ENCODE measurements at regions not wholly inside any gene's neighbourhood (a gene's known extent, or its start where the extent isn't known, plus 50 kb on each side); places are given as distances from the start of the nearest gene placed in this dataset.

- DNase-seq (ENCODE audit: low spot score, unreplicated experiment): no peak
- Mint-ChIP-seq H3K9me3 (ENCODE audit: low read depth) (no peaks in the 10 kb centered on the region), H3K36me3 (ENCODE audit: insufficient read depth) (no peaks in the 10 kb centered on the region), H3K4me3 (ENCODE audit: low read depth) (no peak overlapping the region), H3K27me3 (peaks cover 20% of the 10 kb centered on the region), H3K4me1 (ENCODE audit: low read depth) (no peaks in the 10 kb centered on the region), H3K27ac (no peak overlapping the region)
- no peak for TF ChIP-seq CTCF (IDR thresholded peaks at IDR 0.05; ENCODE audit: unreplicated experiment)
Observed at GRCh38 chr11:116644941-116645305, 127.9 kb downstream of the BUD13 start.

DNA sequence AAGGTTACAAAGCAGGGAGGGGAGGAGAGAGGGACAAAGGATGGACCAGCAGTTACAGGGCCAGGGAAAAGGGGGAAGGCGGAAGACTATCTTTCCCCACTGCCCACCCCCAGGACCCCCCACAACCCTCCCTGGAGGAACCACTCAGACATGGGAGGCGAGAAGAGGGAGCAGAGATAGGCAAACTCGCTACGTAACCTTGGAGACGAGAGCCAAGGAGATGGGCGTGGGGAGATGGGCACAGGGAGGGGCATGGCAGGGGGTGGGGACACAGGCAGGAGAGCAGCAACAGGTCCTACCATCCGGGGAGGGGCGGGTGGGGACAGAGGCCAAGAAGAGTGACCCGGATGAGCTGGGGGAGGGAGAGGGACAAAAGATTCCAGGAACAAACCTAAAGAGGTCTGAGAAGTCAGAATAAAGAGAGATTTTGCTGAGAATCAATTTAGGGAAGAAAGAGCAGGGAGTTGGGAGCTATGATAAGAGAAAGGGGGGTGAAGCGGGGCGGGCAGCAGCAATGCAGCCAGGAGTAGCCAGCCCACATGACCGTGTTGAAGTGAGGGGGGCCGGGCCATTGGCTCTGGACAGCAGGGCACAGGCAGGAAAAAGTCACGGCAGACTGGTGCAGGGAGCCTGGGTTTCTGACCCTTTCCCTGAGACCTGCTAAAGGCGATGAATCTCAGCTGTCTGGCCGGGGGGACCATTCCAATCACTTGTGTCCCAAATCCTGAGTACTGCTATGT, 128.4 kb downstream of the BUD13 start:
- TF ChIP-seq CTCF (IDR thresholded peaks at IDR 0.05; ENCODE audit: unreplicated experiment): no peak
- Mint-ChIP-seq H3K9me3 (ENCODE audit: low read depth) (no peaks in the 10 kb centered on the region), H3K4me3 (ENCODE audit: low read depth) (no peak overlapping the region), H3K27ac (no peak overlapping the region), H3K27me3 (peaks cover 20% of the 10 kb centered on the region), H3K36me3 (ENCODE audit: insufficient read depth) (no peaks in the 10 kb centered on the region), H3K4me1 (ENCODE audit: low read depth) (no peaks in the 10 kb centered on the region)
- DNase-seq (ENCODE audit: low spot score, unreplicated experiment): no peak

DNA sequence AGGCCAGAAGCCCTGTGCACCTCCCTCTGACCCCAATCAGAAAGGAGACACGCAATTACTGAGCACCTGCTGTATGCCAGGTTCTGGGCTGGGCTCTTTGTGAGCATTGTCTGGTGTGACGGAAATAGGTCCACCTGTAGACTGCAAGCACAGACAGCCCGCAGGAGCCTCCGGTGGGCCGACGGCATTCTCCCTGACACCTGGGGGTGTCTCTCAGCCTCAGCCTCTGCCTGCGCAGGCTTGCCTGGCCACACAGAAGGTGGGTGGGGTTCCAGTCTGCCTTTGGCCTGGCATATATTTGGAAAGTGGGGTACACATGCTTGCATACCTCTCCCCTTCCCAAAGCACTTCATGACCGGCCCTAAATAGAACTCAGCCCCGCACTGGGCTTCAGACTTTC, 129.3 kb downstream of the BUD13 start:
- no peak for TF ChIP-seq CTCF (IDR thresholded peaks at IDR 0.05; ENCODE audit: unreplicated experiment)
- Mint-ChIP-seq H3K36me3 (ENCODE audit: insufficient read depth) (no peaks in the 10 kb centered on the region), H3K4me3 (ENCODE audit: low read depth) (no peak overlapping the region), H3K4me1 (ENCODE audit: low read depth) (no peaks in the 10 kb centered on the region), H3K27ac (no peak overlapping the region), H3K27me3 (peaks cover 20% of the 10 kb centered on the region), H3K9me3 (ENCODE audit: low read depth) (no peaks in the 10 kb centered on the region)
- DNase-seq (ENCODE audit: low spot score, unreplicated experiment): no peak

DNA sequence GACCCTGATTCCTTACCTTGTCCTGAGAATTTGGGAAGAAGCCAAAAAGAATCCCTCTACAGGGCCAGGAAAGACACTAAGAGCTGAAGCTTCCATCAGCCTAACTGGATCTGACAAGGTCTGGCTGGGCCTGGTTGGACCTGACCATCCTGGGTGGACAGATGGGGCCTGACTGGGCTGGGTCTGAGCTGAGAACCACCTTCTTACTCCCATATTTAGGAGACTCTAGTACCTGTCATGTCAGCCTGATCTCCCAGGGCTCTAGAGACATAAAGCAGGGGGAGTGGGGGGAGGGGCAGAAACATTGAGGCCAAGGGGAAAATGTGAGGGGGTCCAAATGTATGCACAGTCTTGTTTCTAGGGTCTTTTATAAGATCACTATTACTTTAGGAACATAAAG, 129.9 kb downstream of the BUD13 start:
- TF ChIP-seq CTCF (IDR thresholded peaks at IDR 0.05; ENCODE audit: unreplicated experiment): no peak
- no peak for DNase-seq (ENCODE audit: low spot score, unreplicated experiment)
- no peak overlapping the region for H3K27ac Mint-ChIP-seq
- no peaks in the 10 kb centered on the region for H3K9me3 Mint-ChIP-seq (ENCODE audit: low read depth)
- H3K4me3 Mint-ChIP-seq (ENCODE audit: low read depth): no peak overlapping the region
- peaks cover 20% of the 10 kb centered on the region for H3K27me3 Mint-ChIP-seq
- no peaks in the 10 kb centered on the region for H3K36me3 Mint-ChIP-seq (ENCODE audit: insufficient read depth)
- no peaks in the 10 kb centered on the region for H3K4me1 Mint-ChIP-seq (ENCODE audit: low read depth)

GRCh38 chr11:116642481-116642880, 130.3 kb downstream of the BUD13 start:
- no peak for TF ChIP-seq CTCF (IDR thresholded peaks at IDR 0.05; ENCODE audit: unreplicated experiment)
- H3K4me1 Mint-ChIP-seq (ENCODE audit: low read depth): no peaks in the 10 kb centered on the region
- H3K4me3 Mint-ChIP-seq (ENCODE audit: low read depth): no peak overlapping the region
- H3K27ac Mint-ChIP-seq: no peak overlapping the region
- H3K27me3 Mint-ChIP-seq: peaks cover 17% of the 10 kb centered on the region
- DNase-seq (ENCODE audit: low spot score, unreplicated experiment): no peak
- H3K9me3 Mint-ChIP-seq (ENCODE audit: low read depth): no peaks in the 10 kb centered on the region
- no peaks in the 10 kb centered on the region for H3K36me3 Mint-ChIP-seq (ENCODE audit: insufficient read depth)

Data from progenitor cell of endocrine pancreas (in vitro differentiated cells).